Activated T-helper 1 cell treated with Interleukin-2 at 50 U/mL for 16 hours (primary cell): ENCODE measurements at regions not wholly inside any gene's neighbourhood (a gene's known extent, or its start where the extent isn't known, plus 50 kb on each side); places are given as distances from the start of the nearest gene placed in this dataset.
"Not testable (repeated sequence)": the region's sequence is repeated elsewhere in the genome, so short reads cannot be mapped to it uniquely, and the experiment has no call there.

Experiments
- DNase-seq: peaks from one replicate; pipeline ENCODE4 v3.0.0-alpha.2; 2020; ENCODE audit warnings: low read depth

- DNase-seq: no peak
These were observed 133.6 kb upstream of the C1QTNF7 start for GRCh38 chr4:15294202-15294601.

GRCh38 chr4:15294832-15295231 lies 133.0 kb upstream of the C1QTNF7 start:
- no peak for DNase-seq

GRCh38 chr4:15295421-15296162 lies 132.2 kb upstream of the C1QTNF7 start:
- no peak for DNase-seq

- DNase-seq: no peak
These were observed 130.5 kb upstream of the C1QTNF7 start for GRCh38 chr4:15297344-15297743.

- DNase-seq: no peak
These were observed 128.2 kb upstream of the C1QTNF7 start for GRCh38 chr4:15299627-15300026.

GRCh38 chr4:15303052-15303641 lies 124.7 kb upstream of the C1QTNF7 start:
- DNase-seq: no peak

- DNase-seq: no peak
These were observed 112.9 kb upstream of the C1QTNF7 start for GRCh38 chr4:15314974-15315373.

- DNase-seq: no peak
These were observed 110.6 kb upstream of the C1QTNF7 start for GRCh38 chr4:15317246-15317645.

- DNase-seq: no peak
These were observed 109.0 kb upstream of the C1QTNF7 start for GRCh38 chr4:15318621-15319348.

GRCh38 chr4:15320121-15320678 lies 107.6 kb upstream of the C1QTNF7 start:
- DNase-seq: no peak

- no peak for DNase-seq
These were observed 105.8 kb upstream of the C1QTNF7 start for GRCh38 chr4:15322006-15322405.

GRCh38 chr4:15325987-15326386 lies 101.8 kb upstream of the C1QTNF7 start:
- no peak for DNase-seq

GRCh38 chr4:15327311-15328298 lies 100.2 kb upstream of the C1QTNF7 start:
- DNase-seq: no peak

- DNase-seq: no peak
These were observed 95.9 kb upstream of the C1QTNF7 start for GRCh38 chr4:15331930-15332329.

GRCh38 chr4:15332377-15332776 lies 95.5 kb upstream of the C1QTNF7 start:
- DNase-seq: no peak

GRCh38 chr4:15333692-15334633 lies 93.9 kb upstream of the C1QTNF7 start:
- DNase-seq: no peak

GRCh38 chr4:15336410-15337167 lies 91.2 kb upstream of the C1QTNF7 start:
- DNase-seq: no peak

GRCh38 chr4:15337168-15337657 lies 90.6 kb upstream of the C1QTNF7 start:
- not testable (repeated sequence) for DNase-seq

GRCh38 chr4:15339737-15340136 lies 88.1 kb upstream of the C1QTNF7 start:
- no peak for DNase-seq

GRCh38 chr4:15340332-15340731 lies 87.5 kb upstream of the C1QTNF7 start:
- DNase-seq: no peak
